ENCODE measurements at regions not wholly inside any gene's neighbourhood (a gene's known extent, or its start where the extent isn't known, plus 50 kb on each side); places are given as distances from the start of the nearest gene placed in this dataset.
"Not testable (repeated sequence)": the region's sequence is repeated elsewhere in the genome, so short reads cannot be mapped to it uniquely, and the experiment has no call there.

DNA sequence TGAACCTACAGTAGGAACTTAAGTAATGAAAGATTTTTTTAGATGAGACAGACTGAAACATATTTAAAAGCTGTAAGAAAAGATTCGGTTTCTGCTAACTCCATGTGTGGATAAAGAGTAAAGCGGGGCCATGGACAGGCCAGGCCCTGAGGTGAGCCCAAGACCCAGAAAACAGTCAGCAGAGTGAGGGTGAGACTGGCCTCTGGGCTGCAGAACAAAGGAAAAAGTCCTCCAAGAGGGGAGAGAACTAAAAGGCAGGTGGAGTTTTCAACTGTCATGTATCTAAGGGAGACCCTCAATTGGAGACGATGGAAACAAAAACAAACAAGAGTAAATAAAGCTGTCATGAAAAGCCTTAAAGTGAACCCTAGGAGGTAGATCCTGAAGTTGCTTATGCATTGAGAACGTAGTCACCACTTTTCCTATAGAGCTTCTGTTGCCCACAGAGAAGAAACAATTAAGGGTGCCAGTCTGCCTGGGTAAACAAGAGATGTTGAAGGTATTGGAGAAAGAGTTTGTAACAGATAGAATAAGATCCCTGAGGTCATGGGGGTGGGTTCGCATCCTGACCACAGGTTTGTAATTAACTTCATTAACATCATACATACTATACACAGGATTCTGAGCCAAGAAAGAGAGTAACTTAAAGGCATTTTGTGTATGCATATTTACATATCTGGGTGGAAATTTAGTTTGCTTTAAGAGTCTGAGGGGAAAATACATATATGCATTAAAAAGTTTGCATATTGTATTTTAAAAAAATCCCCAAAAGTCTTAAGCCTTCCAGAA lies 268.7 kb upstream of the PDE3A start:
- intact Hi-C loops (cut with micrococcal nuclease): no loop called here
- Mint-ChIP-seq H3K36me3 (no peaks in the 10 kb centered on the region), H3K27me3 (no peaks in the 10 kb centered on the region), H3K9me3 (peaks cover 0 to 3% (median 0%) of the 10 kb centered on the region in 8 donors), H3K4me1 (no peaks in the 10 kb centered on the region), H3K4me3 (peak overlapping the region in 1 of 8 donors; percentile 46), H3K27ac (no peak overlapping the region)
- POLR2A ChIA-PET (ENCODE audit: partially characterized antibody): no interaction called here
- CTCF ChIA-PET (ENCODE audit: partially characterized antibody): no interaction called here
- Histone ChIP-seq H3K27me3 (ENCODE audit: insufficient read depth, low read length) (no peaks in the 10 kb centered on the region), H3K4me3 (ENCODE audit: low read length in 2 of 2) (no peak overlapping the region), H3K36me3 (ENCODE audit: insufficient read depth, low read length) (no peaks in the 10 kb centered on the region), H3K27ac (ENCODE audit: low read depth, low read length) (no peak overlapping the region), H3K9me3 (ENCODE audit: control insufficient read depth in 1 of 2, low read length in 2 of 2) (no peaks in the 10 kb centered on the region), H3K4me1 (ENCODE audit: insufficient read depth, low read length) (no peaks in the 10 kb centered on the region)
- no peak for DNase-seq

DNA sequence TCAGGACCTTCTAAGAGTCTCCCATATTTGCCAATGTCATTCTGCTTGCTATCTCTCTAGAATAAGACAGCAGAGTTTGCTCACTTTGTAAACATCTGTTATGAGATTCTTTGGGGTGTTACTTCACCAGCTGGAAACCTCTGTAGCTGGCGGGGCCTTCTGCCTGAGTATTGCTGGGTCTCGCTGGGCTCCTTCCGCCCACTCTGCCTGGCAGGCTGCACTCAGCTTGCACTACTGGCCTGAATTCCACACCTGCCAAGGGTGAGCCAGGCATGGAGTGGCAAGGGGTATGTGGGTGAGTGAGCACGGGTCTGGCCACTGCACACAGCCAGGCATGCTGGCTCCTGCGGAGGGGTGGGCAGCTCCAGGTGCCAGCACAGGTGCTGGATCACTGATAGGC lies 267.3 kb upstream of the PDE3A start:
- Mint-ChIP-seq H3K27me3 (no peaks in the 10 kb centered on the region), H3K36me3 (no peaks in the 10 kb centered on the region), H3K27ac (no peak overlapping the region), H3K9me3 (peaks cover 0 to 2% (median 0%) of the 10 kb centered on the region in 8 donors), H3K4me3 (no peak overlapping the region), H3K4me1 (no peaks in the 10 kb centered on the region)
- CTCF ChIA-PET (ENCODE audit: partially characterized antibody): no interaction called here
- Histone ChIP-seq H3K9me3 (ENCODE audit: control insufficient read depth in 1 of 2, low read length in 2 of 2) (no peaks in the 10 kb centered on the region), H3K27me3 (ENCODE audit: insufficient read depth, low read length) (no peaks in the 10 kb centered on the region), H3K4me3 (ENCODE audit: low read length in 2 of 2) (no peak overlapping the region), H3K36me3 (ENCODE audit: insufficient read depth, low read length) (no peaks in the 10 kb centered on the region), H3K27ac (ENCODE audit: low read depth, low read length) (no peak overlapping the region), H3K4me1 (ENCODE audit: insufficient read depth, low read length) (no peaks in the 10 kb centered on the region)
- POLR2A ChIA-PET (ENCODE audit: partially characterized antibody): no interaction called here
- intact Hi-C loops (cut with micrococcal nuclease): no loop called here
- DNase-seq: no peak

- Histone ChIP-seq H3K36me3 (ENCODE audit: insufficient read depth, low read length) (no peaks in the 10 kb centered on the region), H3K4me1 (ENCODE audit: insufficient read depth, low read length) (no peaks in the 10 kb centered on the region), H3K4me3 (ENCODE audit: low read length in 2 of 2) (no peak overlapping the region), H3K9me3 (ENCODE audit: control insufficient read depth in 1 of 2, low read length in 2 of 2) (no peaks in the 10 kb centered on the region), H3K27me3 (ENCODE audit: insufficient read depth, low read length) (no peaks in the 10 kb centered on the region), H3K27ac (ENCODE audit: low read depth, low read length) (no peak overlapping the region)
- no peaks in the 10 kb centered on the region for H3K9me3 Mint-ChIP-seq
- intact Hi-C loops (cut with micrococcal nuclease): no loop called here
- ChIA-PET CTCF (ENCODE audit: partially characterized antibody) (no interaction called here), POLR2A (ENCODE audit: partially characterized antibody) (no interaction called here)
- H3K27me3 Mint-ChIP-seq: no peaks in the 10 kb centered on the region
- no peak overlapping the region for H3K4me3 Mint-ChIP-seq
- no peaks in the 10 kb centered on the region for H3K4me1 Mint-ChIP-seq
- no peak for DNase-seq
- H3K36me3 Mint-ChIP-seq: no peaks in the 10 kb centered on the region
- no peak overlapping the region for H3K27ac Mint-ChIP-seq
Observed at GRCh38 chr12:20105943-20106342, 262.4 kb upstream of the PDE3A start.

DNA sequence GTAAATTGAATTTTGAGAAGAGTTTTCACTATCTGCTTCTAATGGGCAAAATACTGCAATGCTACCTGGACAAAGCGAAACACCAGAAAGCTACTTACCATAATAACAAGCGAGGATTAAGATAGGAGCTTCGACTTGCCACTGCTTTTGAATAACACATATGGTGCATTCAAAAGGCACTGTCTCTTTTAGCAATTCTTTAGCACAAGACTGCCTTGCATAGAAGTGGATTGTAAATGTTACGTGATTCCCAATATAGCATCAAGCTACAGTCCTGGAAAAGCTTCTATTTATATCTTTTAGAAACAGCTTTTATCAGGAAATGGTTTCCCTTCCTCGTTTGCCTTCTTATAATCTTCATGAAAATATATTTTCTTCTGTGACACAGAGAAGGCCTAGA lies 258.7 kb upstream of the PDE3A start:
- Histone ChIP-seq H3K9me3 (ENCODE audit: control insufficient read depth in 1 of 2, low read length in 2 of 2) (no peaks in the 10 kb centered on the region), H3K36me3 (ENCODE audit: insufficient read depth, low read length) (no peaks in the 10 kb centered on the region), H3K4me3 (ENCODE audit: low read length in 2 of 2) (no peak overlapping the region), H3K4me1 (ENCODE audit: insufficient read depth, low read length) (no peaks in the 10 kb centered on the region), H3K27me3 (ENCODE audit: insufficient read depth, low read length) (no peaks in the 10 kb centered on the region), H3K27ac (ENCODE audit: low read depth, low read length) (no peak overlapping the region)
- no peaks in the 10 kb centered on the region for H3K36me3 Mint-ChIP-seq
- no peaks in the 10 kb centered on the region for H3K27me3 Mint-ChIP-seq
- peaks cover 0 to 5% (median 0%) of the 10 kb centered on the region in 8 donors for H3K9me3 Mint-ChIP-seq
- H3K4me3 Mint-ChIP-seq: no peak overlapping the region
- H3K27ac Mint-ChIP-seq: no peak overlapping the region
- intact Hi-C loops (cut with micrococcal nuclease): no loop called here
- ChIA-PET CTCF (ENCODE audit: partially characterized antibody) (no interaction called here), POLR2A (ENCODE audit: partially characterized antibody) (no interaction called here)
- no peaks in the 10 kb centered on the region for H3K4me1 Mint-ChIP-seq
- DNase-seq: no peak

- H3K27ac ChIP-seq (ENCODE audit: low read depth, low read length); H3K27me3 ChIP-seq (ENCODE audit: insufficient read depth, low read length); H3K9me3 Mint-ChIP-seq; H3K27ac Mint-ChIP-seq; H3K4me3 Mint-ChIP-seq; H3K4me1 ChIP-seq (ENCODE audit: insufficient read depth, low read length); H3K4me1 Mint-ChIP-seq; CTCF ChIA-PET (ENCODE audit: partially characterized antibody); H3K27me3 Mint-ChIP-seq; DNase-seq; H3K9me3 ChIP-seq (ENCODE audit: control insufficient read depth in 1 of 2, low read length in 2 of 2); POLR2A ChIA-PET (ENCODE audit: partially characterized antibody); H3K36me3 Mint-ChIP-seq; H3K4me3 ChIP-seq (ENCODE audit: low read length in 2 of 2); H3K36me3 ChIP-seq (ENCODE audit: insufficient read depth, low read length); intact Hi-C loops (cut with micrococcal nuclease): not testable (repeated sequence)
Observed at GRCh38 chr12:20115371-20115770, 253.0 kb upstream of the PDE3A start.

- Mint-ChIP-seq H3K4me1 (no peaks in the 10 kb centered on the region), H3K36me3 (no peaks in the 10 kb centered on the region), H3K4me3 (no peak overlapping the region), H3K27me3 (peaks cover 0 to 2% of the 10 kb centered on the region in 2 donors), H3K27ac (no peak overlapping the region), H3K9me3 (peaks cover 0 to 6% (median 1%) of the 10 kb centered on the region in 8 donors)
- intact Hi-C loops (cut with micrococcal nuclease): no loop called here
- Histone ChIP-seq H3K4me1 (ENCODE audit: insufficient read depth, low read length) (no peaks in the 10 kb centered on the region), H3K27me3 (ENCODE audit: insufficient read depth, low read length) (no peaks in the 10 kb centered on the region), H3K36me3 (ENCODE audit: insufficient read depth, low read length) (no peaks in the 10 kb centered on the region), H3K9me3 (ENCODE audit: control insufficient read depth in 1 of 2, low read length in 2 of 2) (no peaks in the 10 kb centered on the region), H3K4me3 (ENCODE audit: low read length in 2 of 2) (no peak overlapping the region), H3K27ac (ENCODE audit: low read depth, low read length) (no peak overlapping the region)
- ChIA-PET CTCF (ENCODE audit: partially characterized antibody) (no interaction called here), POLR2A (ENCODE audit: partially characterized antibody) (no interaction called here)
- no peak for DNase-seq
Observed at GRCh38 chr12:20119596-20120402, 248.5 kb upstream of the PDE3A start.

- POLR2A ChIA-PET (ENCODE audit: partially characterized antibody): no interaction called here
- Histone ChIP-seq H3K4me3 (ENCODE audit: low read length in 2 of 2) (no peak overlapping the region), H3K9me3 (ENCODE audit: control insufficient read depth in 1 of 2, low read length in 2 of 2) (no peaks in the 10 kb centered on the region), H3K27ac (ENCODE audit: low read depth, low read length) (no peak overlapping the region), H3K27me3 (ENCODE audit: insufficient read depth, low read length) (no peaks in the 10 kb centered on the region), H3K4me1 (ENCODE audit: insufficient read depth, low read length) (no peaks in the 10 kb centered on the region), H3K36me3 (ENCODE audit: insufficient read depth, low read length) (no peaks in the 10 kb centered on the region)
- Mint-ChIP-seq H3K9me3 (peaks cover 0 to 6% (median 1%) of the 10 kb centered on the region in 8 donors), H3K27me3 (peaks cover 0 to 2% of the 10 kb centered on the region in 2 donors), H3K36me3 (no peaks in the 10 kb centered on the region), H3K27ac (no peak overlapping the region), H3K4me3 (no peak overlapping the region), H3K4me1 (no peaks in the 10 kb centered on the region)
- DNase-seq: no peak
- intact Hi-C loops (cut with micrococcal nuclease): no loop called here
- CTCF ChIA-PET (ENCODE audit: partially characterized antibody): no interaction called here
Observed at GRCh38 chr12:20120403-20120725, 248.0 kb upstream of the PDE3A start.

Measured in CD4-positive, alpha-beta memory T cell (primary cell).